Testis (tissue), 2 donors: ENCODE measurements at regions not wholly inside any gene's neighbourhood (a gene's known extent, or its start where the extent isn't known, plus 50 kb on each side); places are given as distances from the start of the nearest gene placed in this dataset.
"Not testable (repeated sequence)": the region's sequence is repeated elsewhere in the genome, so short reads cannot be mapped to it uniquely, and the experiment has no call there.

Experiments
- DNase-seq: peaks from one replicate; pipeline ENCODE4 v3.0.0-alpha.2; 2019
- H3K27ac ChIP-seq, 2 donors: fragments of 200-600 bp; sonication (generic); one replicate each; pipeline ENCODE4 v1.5.1; 2019
- H3K27me3 ChIP-seq: fragments of 200-600 bp; sonication (generic); one replicate; pipeline ENCODE4 v1.5.1; 2019
- H3K36me3 ChIP-seq: fragments of 200-600 bp; sonication (generic); one replicate; pipeline ENCODE4 v1.5.1; 2017; ENCODE audit warnings: low read depth; ENCODE audit errors: missing control alignments
- H3K4me1 ChIP-seq: fragments of 200-600 bp; sonication (generic); one replicate; pipeline ENCODE4 v1.5.1; 2019
- H3K4me3 ChIP-seq, 2 donors: fragments of 200-600 bp; sonication (generic); one replicate each; pipeline ENCODE4 v1.5.1; 2017 to 2019
- H3K9me3 ChIP-seq: fragments of 200-600 bp; sonication (generic); one replicate; pipeline ENCODE4 v1.5.1; 2017
- CTCF ChIP-seq, 3 experiments: fragments of 450-650 bp in 2 of 3; fragments of 200-600 bp in 1 of 3; sonication (generic) in 1 of 3; IDR thresholded peaks; one replicate each; pipeline ENCODE4 v1.5.1; 2016 to 2019; ENCODE audit warnings: antibody characterized with exemption in 3 of 3, mild to moderate bottlenecking in 2 of 3, moderate library complexity in 1 of 3
- POLR2A ChIP-seq: fragments of 450-650 bp; IDR thresholded peaks from one replicate; pipeline ENCODE4 v1.6.1; 2017; ENCODE audit warnings: antibody characterized with exemption, mild to moderate bottlenecking, moderate library complexity
- WGBS, 2 donors: methylation state at CpG; one replicate each; pipeline ENCODE4 v1.1.5; 2018; 5-methylcytosine and 5-hydroxymethylcytosine counted together
- intact Hi-C: fragments of 100-400 bp; cut with DNase I; formaldehyde crosslinking; loops from one replicate; pipeline ENCODE4 v1.15.1; 2023; ENCODE audit warnings: low total_unique reads

DNA sequence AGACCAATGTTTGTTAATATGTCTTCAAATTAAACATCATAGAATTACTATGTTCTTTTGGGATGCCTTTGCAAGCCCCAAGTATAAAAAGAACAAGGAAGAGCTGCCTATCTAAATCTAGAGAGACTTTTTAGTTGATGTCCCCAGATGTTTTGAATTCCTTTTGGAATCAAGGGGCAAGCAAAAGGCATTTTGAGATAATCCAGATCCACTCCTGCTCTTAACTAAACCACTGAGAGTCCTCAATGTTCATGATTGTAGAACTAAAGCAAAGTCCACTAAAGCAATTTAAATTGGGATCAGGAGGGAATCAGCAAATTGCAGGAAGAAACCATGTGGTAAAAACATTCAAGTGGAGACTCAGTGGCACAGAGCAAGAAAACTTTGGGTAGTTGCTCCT is 558.5 kb upstream of the VRK2 start:
- Histone ChIP-seq H3K9me3 (no peaks in the 10 kb centered on the region), H3K27me3 (no peaks in the 10 kb centered on the region), H3K27ac (no peak overlapping the region), H3K4me1 (no peaks in the 10 kb centered on the region), H3K36me3 (no peaks in the 10 kb centered on the region), H3K4me3 (no peak overlapping the region)
- intact Hi-C loops: no loop called here
- no peak for TF ChIP-seq POLR2A
- TF ChIP-seq CTCF (IDR thresholded peaks at IDR 0.05): no peak
- no peak for DNase-seq

- no peaks in the 10 kb centered on the region for H3K36me3 ChIP-seq
- no peak for DNase-seq
- no peak overlapping the region for H3K27ac ChIP-seq
- H3K4me3 ChIP-seq: no peak overlapping the region
- H3K4me1 ChIP-seq: no peaks in the 10 kb centered on the region
- H3K27me3 ChIP-seq: no peaks in the 10 kb centered on the region
- TF ChIP-seq POLR2A: no peak
- TF ChIP-seq CTCF (IDR thresholded peaks at IDR 0.05): no peak
- WGBS, 2 donors: 89 to 92% methylated on average over 1 of the region's 1 CpG
- H3K9me3 ChIP-seq: no peaks in the 10 kb centered on the region
- intact Hi-C loops: no loop called here
Measured at GRCh38 chr2:57490741-57491140, 555.9 kb upstream of the VRK2 start.

- H3K36me3 ChIP-seq: no peaks in the 10 kb centered on the region
- TF ChIP-seq CTCF (IDR thresholded peaks at IDR 0.05) (no peak), POLR2A (no peak)
- H3K9me3 ChIP-seq: no peaks in the 10 kb centered on the region
- no peak for DNase-seq
- H3K4me3 ChIP-seq: no peak overlapping the region
- H3K27ac ChIP-seq: no peak overlapping the region
- WGBS, 2 donors: 89 to 90% methylated on average over 3 of the region's 3 CpGs
- no peaks in the 10 kb centered on the region for H3K27me3 ChIP-seq
- no peaks in the 10 kb centered on the region for H3K4me1 ChIP-seq
- intact Hi-C loops: no loop called here
Measured at GRCh38 chr2:57491213-57491612, 555.4 kb upstream of the VRK2 start.

DNA sequence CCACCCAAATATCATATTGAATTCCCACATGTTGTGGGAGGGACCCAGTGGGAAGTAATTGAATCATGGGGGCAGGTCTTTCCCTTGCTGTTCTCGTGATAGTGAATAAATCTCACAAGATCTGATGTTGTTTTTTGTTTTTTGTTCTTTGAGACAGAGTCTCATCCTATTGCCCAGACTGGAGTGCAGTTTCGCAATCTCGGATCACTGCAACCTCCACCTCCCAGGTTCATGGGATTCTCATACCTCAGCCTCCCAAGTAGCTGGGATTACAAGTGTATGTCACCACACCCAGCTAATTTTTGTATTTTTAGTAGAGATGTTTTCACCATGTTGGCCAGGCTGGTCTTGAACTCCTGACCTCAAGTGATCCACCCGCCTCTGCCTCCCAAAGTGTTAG is 552.6 kb upstream of the VRK2 start:
- intact Hi-C loops, H3K36me3 ChIP-seq, H3K27ac ChIP-seq, H3K4me1 ChIP-seq, DNase-seq, H3K9me3 ChIP-seq, H3K4me3 ChIP-seq, H3K27me3 ChIP-seq: not testable (repeated sequence)
- WGBS, 2 donors: 90 to 91% methylated on average over 4 of the region's 4 CpGs

DNA sequence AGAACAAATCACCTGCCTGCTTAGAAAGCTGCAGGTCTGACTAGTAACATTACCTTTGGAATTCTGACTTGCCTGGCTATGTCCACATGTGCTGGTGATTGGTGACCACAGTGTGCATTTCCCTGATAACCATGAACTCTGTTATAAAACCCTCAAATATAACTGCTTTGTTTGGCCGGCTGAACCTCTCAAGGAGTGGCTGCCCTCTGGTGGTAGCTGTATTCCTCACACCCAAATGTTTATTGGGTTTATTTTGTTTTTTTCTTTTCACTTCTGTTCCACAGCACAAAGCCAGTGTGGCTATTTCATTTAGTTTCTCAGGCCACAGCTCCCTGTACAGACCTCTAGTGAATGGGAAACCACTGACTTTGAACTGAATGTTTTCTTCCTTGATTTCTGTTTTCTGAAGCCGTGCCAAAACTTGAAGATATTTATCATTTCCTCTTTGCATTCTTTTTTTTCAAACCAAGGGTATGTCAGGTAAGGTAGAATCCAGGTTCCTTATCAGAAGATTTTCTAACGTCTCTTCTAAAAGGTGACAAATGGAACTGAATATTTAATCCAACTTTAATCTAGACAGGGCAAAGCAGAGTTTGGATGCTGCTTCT is 549.0 kb upstream of the VRK2 start:
- TF ChIP-seq CTCF (IDR thresholded peaks at IDR 0.05) (peak; percentile 40 to 88 (median 79)), POLR2A (no peak)
- no peaks in the 10 kb centered on the region for H3K9me3 ChIP-seq
- H3K27ac ChIP-seq: no peak overlapping the region
- no peaks in the 10 kb centered on the region for H3K4me1 ChIP-seq
- no peaks in the 10 kb centered on the region for H3K36me3 ChIP-seq
- DNase-seq: peak; percentile 68
- no peak overlapping the region for H3K4me3 ChIP-seq
- 24 to 32% methylated on average over 3 of the region's 3 CpGs for WGBS, 2 donors
- intact Hi-C loops: no loop called here
- H3K27me3 ChIP-seq: no peaks in the 10 kb centered on the region
